SU-DHL-6 (cell line): ENCODE measurements at regions not wholly inside any gene's neighbourhood (a gene's known extent, or its start where the extent isn't known, plus 50 kb on each side); places are given as distances from the start of the nearest gene placed in this dataset.

Experiments
- H2AFZ ChIP-seq: fragments of 200-600 bp; sonication (generic); 2 replicates; pipeline ENCODE4 v1.6.1; 2014; ENCODE audit warnings: low read depth, mild to moderate bottlenecking, moderate library complexity, mixed read lengths, antibody characterized with exemption, low read length; ENCODE audit not compliant: severe bottlenecking
- H3F3A ChIP-seq: fragments of 200-600 bp; shearing (Covaris generic); 2 replicates; pipeline ENCODE4 v1.6.0; 2016; ENCODE audit warnings: antibody characterized with exemption, mild to moderate bottlenecking; ENCODE audit not compliant: insufficient read depth
- H3K27ac ChIP-seq: fragments of 200-600 bp; sonication (generic); 2 replicates; pipeline ENCODE4 v1.5.1; 2016; ENCODE audit warnings: low read depth, mild to moderate bottlenecking, low read length, moderate library complexity, mixed read lengths
- H3K27me3 ChIP-seq: fragments of 200-600 bp; sonication (generic), shearing (Covaris generic); 2 replicates; pipeline ENCODE4 v1.6.0; 2014; ENCODE audit warnings: mild to moderate bottlenecking, low read length
- H3K36me3 ChIP-seq: fragments of 200-600 bp; sonication (generic); 2 replicates; pipeline ENCODE4 v1.6.1; 2014; ENCODE audit warnings: mild to moderate bottlenecking, low read length, mixed read lengths
- H3K4me2 ChIP-seq: fragments of 300-600, 200-600 bp; shearing (Covaris generic), sonication (generic); 2 replicates; pipeline ENCODE4 v1.6.0; 2014; ENCODE audit warnings: low read length, low read depth, mild to moderate bottlenecking; ENCODE audit not compliant: poor library complexity, severe bottlenecking
- H3K4me3 ChIP-seq: fragments of 200-600 bp; sonication (generic); 2 replicates; pipeline ENCODE4 v1.5.1; 2014; ENCODE audit warnings: antibody characterized with exemption, low read length, mild to moderate bottlenecking, mixed read lengths; ENCODE audit not compliant: insufficient read depth, poor library complexity, severe bottlenecking
- H3K79me2 ChIP-seq: fragments of 200-600 bp; sonication (generic); 2 replicates; pipeline ENCODE4 v1.6.1; 2014; ENCODE audit warnings: mild to moderate bottlenecking, low read length, moderate library complexity; ENCODE audit not compliant: insufficient read depth
- H3K9ac ChIP-seq: fragments of 200-600 bp; sonication (generic); 2 replicates; pipeline ENCODE4 v1.7.0; 2014; ENCODE audit warnings: mild to moderate bottlenecking, low read length
- H3K9me2 ChIP-seq: fragments of 200-600 bp; sonication (generic); replicated peaks from 2 replicates; pipeline ENCODE4 v1.6.1; 2014; ENCODE audit warnings: low read length; ENCODE audit not compliant: insufficient read depth
- H3K9me3 ChIP-seq: fragments of 200-600 bp; sonication (generic); 2 replicates; pipeline ENCODE4 v1.6.1; 2014; ENCODE audit warnings: low read length, mixed read lengths; ENCODE audit not compliant: insufficient read depth
- H4K20me1 ChIP-seq: fragments of 200-600 bp; sonication (generic); 2 replicates; pipeline ENCODE4 v1.6.1; 2014; ENCODE audit warnings: low read depth, mild to moderate bottlenecking, antibody characterized with exemption, low read length, moderate library complexity, mixed read lengths
- EZH2phosphoT487 ChIP-seq: fragments of 200-600 bp; sonication (generic), shearing (Covaris generic); conservative IDR thresholded peaks from 2 replicates; pipeline ENCODE4 v1.6.1; 2018; ENCODE audit warnings: mild to moderate bottlenecking, antibody characterized with exemption, low read length, moderate library complexity, mixed read lengths
- TF ChIP-seq, protein P1 (sequence below): fragments of 200-600 bp; sonication (generic); IDR thresholded peaks from one replicate; pipeline ENCODE4 v1.5.1; 2017; ENCODE audit warnings: antibody characterized with exemption, mild to moderate bottlenecking, low read length, moderate library complexity; ENCODE audit not compliant: insufficient read depth, poor library complexity, severe bottlenecking

DNA sequence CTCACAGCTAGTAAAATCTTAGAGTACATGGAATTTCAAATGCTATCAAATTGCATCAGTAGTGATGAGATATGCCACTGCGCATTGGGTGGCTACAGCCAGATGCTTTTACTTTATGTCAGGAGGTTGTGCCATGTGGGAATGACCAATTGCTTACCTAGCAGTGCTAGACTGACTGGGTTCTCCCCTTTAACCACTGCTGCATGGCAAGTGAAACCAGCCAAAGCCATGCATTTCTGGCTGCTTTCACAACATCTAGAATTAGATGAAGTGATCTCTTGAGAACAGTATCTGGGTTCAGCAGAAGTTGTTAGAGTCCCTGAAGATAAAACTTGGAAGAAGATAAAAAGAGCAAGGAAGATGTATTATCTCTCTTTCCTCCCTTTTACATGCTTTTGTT is 1174.2 kb upstream of the CDH2 start:
- no peaks in the 10 kb centered on the region for H3K9me3 ChIP-seq
- no peak overlapping the region for H3K4me3 ChIP-seq
- no peaks in the 10 kb centered on the region for H3K79me2 ChIP-seq
- H3K9me2 ChIP-seq = no peaks in the 10 kb centered on the region
- no peak overlapping the region for H2AFZ ChIP-seq
- no peak overlapping the region for H3K27ac ChIP-seq
- no peak overlapping the region for H3K4me2 ChIP-seq
- H3K36me3 ChIP-seq = no peaks in the 10 kb centered on the region
- no peak overlapping the region for H3K9ac ChIP-seq
- H3K27me3 ChIP-seq = no peaks in the 10 kb centered on the region
- H4K20me1 ChIP-seq = no peaks in the 10 kb centered on the region
- no peaks in the 10 kb centered on the region for H3F3A ChIP-seq
- TF ChIP-seq, protein P1, sequence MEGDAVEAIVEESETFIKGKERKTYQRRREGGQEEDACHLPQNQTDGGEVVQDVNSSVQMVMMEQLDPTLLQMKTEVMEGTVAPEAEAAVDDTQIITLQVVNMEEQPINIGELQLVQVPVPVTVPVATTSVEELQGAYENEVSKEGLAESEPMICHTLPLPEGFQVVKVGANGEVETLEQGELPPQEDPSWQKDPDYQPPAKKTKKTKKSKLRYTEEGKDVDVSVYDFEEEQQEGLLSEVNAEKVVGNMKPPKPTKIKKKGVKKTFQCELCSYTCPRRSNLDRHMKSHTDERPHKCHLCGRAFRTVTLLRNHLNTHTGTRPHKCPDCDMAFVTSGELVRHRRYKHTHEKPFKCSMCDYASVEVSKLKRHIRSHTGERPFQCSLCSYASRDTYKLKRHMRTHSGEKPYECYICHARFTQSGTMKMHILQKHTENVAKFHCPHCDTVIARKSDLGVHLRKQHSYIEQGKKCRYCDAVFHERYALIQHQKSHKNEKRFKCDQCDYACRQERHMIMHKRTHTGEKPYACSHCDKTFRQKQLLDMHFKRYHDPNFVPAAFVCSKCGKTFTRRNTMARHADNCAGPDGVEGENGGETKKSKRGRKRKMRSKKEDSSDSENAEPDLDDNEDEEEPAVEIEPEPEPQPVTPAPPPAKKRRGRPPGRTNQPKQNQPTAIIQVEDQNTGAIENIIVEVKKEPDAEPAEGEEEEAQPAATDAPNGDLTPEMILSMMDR = no peak
- no peak for TF ChIP-seq EZH2phosphoT487

DNA sequence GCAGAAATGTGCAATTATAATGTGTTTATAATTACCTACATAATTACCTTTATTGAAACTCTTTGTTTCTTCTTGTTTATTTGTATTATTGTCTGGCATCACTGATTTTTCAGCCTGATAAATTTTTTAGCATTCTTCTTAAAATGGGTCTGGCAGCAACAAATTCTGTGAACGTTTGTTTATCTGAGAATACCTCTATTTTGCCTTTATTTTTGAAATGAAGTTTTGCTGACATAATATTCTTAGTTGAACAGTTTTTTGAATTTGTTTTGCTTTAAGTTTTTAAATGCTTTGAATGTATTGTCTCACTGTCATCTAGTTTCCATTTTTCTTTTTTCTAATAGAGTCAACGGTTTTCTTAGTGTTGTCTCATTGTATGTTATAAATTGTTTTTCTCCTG is 1152.0 kb upstream of the CDH2 start:
- no peak overlapping the region for H3K27ac ChIP-seq
- no peak for TF ChIP-seq EZH2phosphoT487
- TF ChIP-seq, protein P1 = no peak
- H3K4me3 ChIP-seq = no peak overlapping the region
- H3K27me3 ChIP-seq = no peaks in the 10 kb centered on the region
- 0 out of 2 replicates have a peak, but pooled peaks cover 5% of the 10 kb centered on the region for H3K9me3 ChIP-seq
- H4K20me1 ChIP-seq = no peaks in the 10 kb centered on the region
- no peak overlapping the region for H3K9ac ChIP-seq
- no peaks in the 10 kb centered on the region for H3K36me3 ChIP-seq
- H2AFZ ChIP-seq = no peak overlapping the region
- no peaks in the 10 kb centered on the region for H3K9me2 ChIP-seq
- H3F3A ChIP-seq = no peaks in the 10 kb centered on the region
- no peaks in the 10 kb centered on the region for H3K79me2 ChIP-seq
- H3K4me2 ChIP-seq = no peak overlapping the region

DNA sequence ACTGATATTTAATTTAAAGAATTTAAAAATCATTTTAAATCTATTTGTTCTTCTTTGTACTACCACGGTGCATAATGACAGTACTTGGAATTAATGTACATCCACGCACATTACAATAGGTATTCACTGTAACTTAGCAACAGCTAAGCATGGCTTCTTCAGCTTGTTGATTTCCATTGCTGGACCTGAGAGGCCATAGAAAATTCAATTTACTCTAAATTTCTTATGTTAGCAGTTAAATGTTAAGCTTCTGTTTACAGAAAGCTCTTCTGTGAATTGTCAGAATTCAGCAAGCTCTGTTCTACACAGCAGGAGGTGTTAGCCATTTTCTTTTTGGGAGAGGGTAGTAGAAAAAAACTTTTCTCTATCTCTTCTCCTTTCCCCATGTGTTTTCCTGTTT is 1149.3 kb upstream of the CDH2 start:
- Histone ChIP-seq H3K79me2 (no peaks in the 10 kb centered on the region), H3K9me2 (no peaks in the 10 kb centered on the region), H2AFZ (no peak overlapping the region), H3F3A (no peaks in the 10 kb centered on the region), H4K20me1 (no peaks in the 10 kb centered on the region), H3K9ac (no peak overlapping the region), H3K27ac (no peak overlapping the region), H3K27me3 (no peaks in the 10 kb centered on the region), H3K4me2 (no peak overlapping the region), H3K36me3 (no peaks in the 10 kb centered on the region), H3K9me3 (0 out of 2 replicates have a peak, but pooled peaks cover 5% of the 10 kb centered on the region), H3K4me3 (no peak overlapping the region)
- no peak for TF ChIP-seq EZH2phosphoT487
- TF ChIP-seq, protein P1 = no peak
